ENCODE measurements at regions not wholly inside any gene's neighbourhood (a gene's known extent, or its start where the extent isn't known, plus 50 kb on each side); places are given as distances from the start of the nearest gene placed in this dataset.

DNA sequence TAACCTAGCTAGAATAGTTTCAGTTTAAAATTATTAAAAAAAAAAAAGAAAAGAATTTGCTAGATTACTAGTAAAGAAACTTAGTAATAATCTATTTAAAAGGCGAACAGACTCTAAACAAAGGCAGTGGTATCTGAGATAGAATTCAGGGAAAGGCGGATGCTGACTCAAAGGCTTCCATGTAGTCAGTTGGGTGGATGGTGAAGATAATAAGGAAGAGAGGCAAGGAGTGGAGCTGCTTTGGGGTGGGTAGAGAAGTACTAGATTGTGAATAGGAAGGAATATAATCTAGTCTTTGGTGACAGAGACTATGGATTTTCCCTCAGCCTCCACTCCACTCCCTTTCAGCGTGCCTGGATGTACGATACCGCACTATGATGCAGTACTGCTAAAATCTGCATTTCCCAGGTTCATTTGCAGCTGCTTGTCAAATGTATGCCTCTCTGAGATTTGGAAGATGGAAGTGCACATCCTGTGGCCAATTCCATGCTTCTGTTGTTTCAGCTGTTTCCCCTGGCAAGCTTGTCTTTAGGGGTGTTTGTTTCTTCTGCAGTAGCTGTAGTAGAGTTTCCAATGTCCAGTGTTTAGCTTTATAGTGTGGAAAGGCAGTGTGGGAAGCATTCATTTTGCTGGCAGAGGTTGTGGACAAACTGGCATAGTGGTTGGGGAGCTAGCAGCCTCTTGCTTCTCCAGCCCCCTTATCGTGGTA is 184.6 kb upstream of the NRIP1 start:
- TF ChIP-seq, protein P1, sequence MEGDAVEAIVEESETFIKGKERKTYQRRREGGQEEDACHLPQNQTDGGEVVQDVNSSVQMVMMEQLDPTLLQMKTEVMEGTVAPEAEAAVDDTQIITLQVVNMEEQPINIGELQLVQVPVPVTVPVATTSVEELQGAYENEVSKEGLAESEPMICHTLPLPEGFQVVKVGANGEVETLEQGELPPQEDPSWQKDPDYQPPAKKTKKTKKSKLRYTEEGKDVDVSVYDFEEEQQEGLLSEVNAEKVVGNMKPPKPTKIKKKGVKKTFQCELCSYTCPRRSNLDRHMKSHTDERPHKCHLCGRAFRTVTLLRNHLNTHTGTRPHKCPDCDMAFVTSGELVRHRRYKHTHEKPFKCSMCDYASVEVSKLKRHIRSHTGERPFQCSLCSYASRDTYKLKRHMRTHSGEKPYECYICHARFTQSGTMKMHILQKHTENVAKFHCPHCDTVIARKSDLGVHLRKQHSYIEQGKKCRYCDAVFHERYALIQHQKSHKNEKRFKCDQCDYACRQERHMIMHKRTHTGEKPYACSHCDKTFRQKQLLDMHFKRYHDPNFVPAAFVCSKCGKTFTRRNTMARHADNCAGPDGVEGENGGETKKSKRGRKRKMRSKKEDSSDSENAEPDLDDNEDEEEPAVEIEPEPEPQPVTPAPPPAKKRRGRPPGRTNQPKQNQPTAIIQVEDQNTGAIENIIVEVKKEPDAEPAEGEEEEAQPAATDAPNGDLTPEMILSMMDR (IDR thresholded peaks at IDR 0.05) = no peak
- no peak for TF ChIP-seq ZFX (IDR thresholded peaks at IDR 0.05; ENCODE audit: borderline replicate concordance)
- H3K27ac ChIP-seq = no peak overlapping the region

DNA sequence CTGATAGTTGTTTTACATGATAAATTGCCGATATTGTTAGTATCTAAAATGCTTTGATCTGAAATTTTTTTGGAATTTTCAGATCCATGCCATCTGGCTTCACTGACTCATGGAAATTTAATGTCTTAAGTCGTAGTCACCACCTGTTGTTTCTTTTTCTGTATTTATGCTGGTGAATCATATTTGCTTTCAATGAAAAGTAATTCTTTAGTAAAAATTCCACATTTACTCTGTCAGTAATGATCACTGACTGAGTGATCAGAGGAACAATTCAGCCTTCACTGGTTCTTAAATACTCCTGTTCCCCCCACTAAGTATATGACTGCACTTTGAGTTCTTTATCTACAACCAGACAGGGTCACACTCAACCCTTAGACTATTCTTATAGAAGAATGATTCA is 185.6 kb upstream of the NRIP1 start:
- TF ChIP-seq, protein P1 (IDR thresholded peaks at IDR 0.05) = no peak
- no peak for TF ChIP-seq ZFX (IDR thresholded peaks at IDR 0.05; ENCODE audit: borderline replicate concordance)

DNA sequence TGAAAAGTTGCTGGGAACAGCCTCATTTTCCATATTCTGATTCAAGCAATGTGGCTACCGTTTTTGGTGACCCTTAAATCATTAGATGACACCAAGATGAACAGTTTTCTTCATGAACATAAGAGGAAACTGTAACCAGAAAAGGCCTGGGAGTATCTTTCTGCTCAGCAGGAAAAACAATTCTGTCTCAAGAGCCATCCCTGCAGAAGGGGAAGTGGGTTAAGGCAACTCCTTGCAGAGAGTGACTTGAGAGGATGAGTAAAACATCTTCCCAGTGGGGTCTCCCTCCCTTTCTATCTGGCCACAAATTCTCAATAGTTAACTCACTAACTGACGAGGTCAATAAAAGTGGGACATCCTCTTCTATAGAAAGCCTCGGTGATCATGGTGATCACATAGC is 187.6 kb upstream of the NRIP1 start:
- no peak overlapping the region for H3K27ac ChIP-seq
- no peak for TF ChIP-seq ZFX (IDR thresholded peaks at IDR 0.05; ENCODE audit: borderline replicate concordance)
- TF ChIP-seq, protein P1 (IDR thresholded peaks at IDR 0.05) = no peak

More for the DNA sequence above, 185.6 kb upstream of the NRIP1 start:
- H3K27ac ChIP-seq = no peak overlapping the region

DNA sequence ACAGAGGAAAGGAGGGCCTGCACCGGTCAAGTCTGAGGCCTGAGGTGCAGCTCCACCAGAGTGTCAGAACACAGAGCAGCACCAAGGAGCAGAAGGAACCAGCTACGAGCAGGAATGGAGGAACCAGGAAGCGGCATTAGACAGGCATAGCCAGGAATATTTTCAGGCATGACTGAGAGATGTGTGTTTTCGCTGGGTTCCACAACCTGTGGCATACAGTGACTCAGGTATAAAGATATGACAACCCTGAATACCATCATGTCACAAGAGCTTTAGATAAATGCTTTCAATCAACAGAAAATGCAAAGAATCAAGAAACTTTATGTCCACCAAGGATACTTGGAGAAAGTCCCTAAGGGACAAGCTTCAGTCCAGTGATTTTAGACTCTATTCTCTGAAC is 189.3 kb upstream of the NRIP1 start:
- no peak for TF ChIP-seq ZFX (IDR thresholded peaks at IDR 0.05; ENCODE audit: borderline replicate concordance)
- TF ChIP-seq, protein P1 (IDR thresholded peaks at IDR 0.05) = no peak
- H3K27ac ChIP-seq = no peak overlapping the region

DNA sequence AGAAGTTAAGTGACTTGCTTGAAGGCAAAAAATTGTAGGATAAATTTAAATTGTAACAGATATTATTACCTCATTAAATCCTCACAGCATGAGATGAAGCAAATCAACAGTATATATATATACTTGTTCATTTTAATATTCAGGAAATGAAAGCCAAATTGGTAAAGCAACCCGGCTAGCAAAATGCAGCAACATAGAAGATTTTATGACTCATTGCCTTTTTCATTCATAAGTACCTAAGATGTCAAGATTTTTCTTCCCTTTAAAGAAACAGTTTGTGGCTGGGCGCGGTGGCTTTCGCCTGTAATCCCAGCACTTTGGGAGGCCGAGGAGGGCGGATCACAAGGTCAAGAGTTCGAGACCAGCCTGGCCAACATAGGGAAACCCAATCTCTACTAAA is 190.5 kb upstream of the NRIP1 start:
- no peak overlapping the region for H3K27ac ChIP-seq
- TF ChIP-seq, protein P1 (IDR thresholded peaks at IDR 0.05) = no peak
- no peak for TF ChIP-seq ZFX (IDR thresholded peaks at IDR 0.05; ENCODE audit: borderline replicate concordance)

DNA sequence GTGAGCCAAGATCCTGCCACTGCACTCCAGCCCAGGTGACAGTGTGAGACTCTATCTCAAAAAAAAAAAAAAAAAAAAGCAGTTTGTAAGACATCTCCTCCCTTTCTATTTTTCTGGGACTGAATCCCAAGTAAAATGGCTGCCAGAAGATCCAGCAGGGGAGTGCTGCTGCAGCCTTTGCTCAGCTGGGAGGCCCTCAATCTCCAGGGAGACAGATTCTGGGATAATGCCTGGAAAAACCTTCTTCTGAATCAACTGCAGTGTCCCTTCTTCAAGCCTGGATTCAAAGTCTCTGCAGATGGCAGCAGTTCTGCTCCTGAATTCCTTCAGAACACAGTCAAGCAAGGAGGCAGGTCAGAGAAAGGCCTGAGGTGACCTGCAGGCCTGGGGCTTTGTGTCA is 191.0 kb upstream of the NRIP1 start:
- no peak for TF ChIP-seq ZFX (IDR thresholded peaks at IDR 0.05; ENCODE audit: borderline replicate concordance)
- TF ChIP-seq, protein P1 (IDR thresholded peaks at IDR 0.05) = no peak
- H3K27ac ChIP-seq = no peak overlapping the region

DNA sequence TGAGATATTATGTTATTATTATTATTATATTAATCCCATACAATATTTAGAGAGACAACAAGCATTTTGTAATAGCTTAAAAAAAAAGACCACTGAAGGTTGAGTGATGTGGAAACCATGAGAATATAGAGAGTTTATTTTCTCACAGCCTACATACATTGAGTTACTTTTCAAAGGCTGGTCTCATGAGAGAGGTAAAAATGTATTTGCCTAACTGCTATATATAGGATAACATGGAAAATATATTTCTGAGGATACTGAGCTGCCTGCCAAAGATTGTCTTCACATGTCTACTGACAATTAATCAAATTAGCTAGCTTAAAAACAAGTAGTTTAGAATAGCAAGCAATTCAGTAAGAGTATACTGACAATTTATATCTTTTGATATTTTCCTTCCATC is 192.2 kb upstream of the NRIP1 start:
- TF ChIP-seq ZFX (IDR thresholded peaks at IDR 0.05; ENCODE audit: borderline replicate concordance) = no peak
- TF ChIP-seq, protein P1 (IDR thresholded peaks at IDR 0.05) = no peak
- H3K27ac ChIP-seq = no peak overlapping the region
